Choroid plexus epithelial cell (primary cell): ENCODE measurements at regions not wholly inside any gene's neighbourhood (a gene's known extent, or its start where the extent isn't known, plus 50 kb on each side); places are given as distances from the start of the nearest gene placed in this dataset.

ENCODE experiments used
- DNase-seq: peaks from one replicate; pipeline ENCODE4 v3.0.0-alpha.2; 2010; ENCODE audit warnings: low read depth
- H3K4me3 ChIP-seq: 2 replicates; pipeline ENCODE4 v1.5.1; 2011; ENCODE audit warnings: low read depth, mild to moderate bottlenecking, control low read depth, low read length, moderate library complexity
- TF ChIP-seq, protein P1 (sequence below): conservative IDR thresholded peaks from 2 replicates; pipeline ENCODE4 v1.5.1; 2011; ENCODE audit warnings: low read depth, mild to moderate bottlenecking, control low read depth, inconsistent platforms, low read length, moderate library complexity

DNA sequence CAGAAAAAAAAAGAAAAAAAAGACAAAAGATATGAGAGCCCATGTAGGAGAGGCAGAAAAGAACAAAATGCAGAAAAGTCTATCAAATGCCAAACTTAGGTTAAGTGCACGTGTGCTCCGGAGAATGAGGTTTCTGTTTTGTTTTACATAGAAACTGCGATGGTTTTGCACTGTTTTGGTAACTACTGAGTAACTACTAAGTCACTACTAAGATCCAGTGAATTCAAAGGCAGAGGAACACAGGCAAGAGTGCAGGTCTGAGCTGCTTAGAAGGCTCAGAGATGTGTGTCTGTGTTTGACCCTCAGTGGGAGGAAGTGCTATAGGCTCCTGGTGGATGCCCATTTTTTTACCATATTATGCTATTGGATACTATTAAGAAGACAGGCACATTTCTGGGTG, 299.3 kb downstream of the NDFIP2 start:
- no peak for DNase-seq
- TF ChIP-seq, protein P1, sequence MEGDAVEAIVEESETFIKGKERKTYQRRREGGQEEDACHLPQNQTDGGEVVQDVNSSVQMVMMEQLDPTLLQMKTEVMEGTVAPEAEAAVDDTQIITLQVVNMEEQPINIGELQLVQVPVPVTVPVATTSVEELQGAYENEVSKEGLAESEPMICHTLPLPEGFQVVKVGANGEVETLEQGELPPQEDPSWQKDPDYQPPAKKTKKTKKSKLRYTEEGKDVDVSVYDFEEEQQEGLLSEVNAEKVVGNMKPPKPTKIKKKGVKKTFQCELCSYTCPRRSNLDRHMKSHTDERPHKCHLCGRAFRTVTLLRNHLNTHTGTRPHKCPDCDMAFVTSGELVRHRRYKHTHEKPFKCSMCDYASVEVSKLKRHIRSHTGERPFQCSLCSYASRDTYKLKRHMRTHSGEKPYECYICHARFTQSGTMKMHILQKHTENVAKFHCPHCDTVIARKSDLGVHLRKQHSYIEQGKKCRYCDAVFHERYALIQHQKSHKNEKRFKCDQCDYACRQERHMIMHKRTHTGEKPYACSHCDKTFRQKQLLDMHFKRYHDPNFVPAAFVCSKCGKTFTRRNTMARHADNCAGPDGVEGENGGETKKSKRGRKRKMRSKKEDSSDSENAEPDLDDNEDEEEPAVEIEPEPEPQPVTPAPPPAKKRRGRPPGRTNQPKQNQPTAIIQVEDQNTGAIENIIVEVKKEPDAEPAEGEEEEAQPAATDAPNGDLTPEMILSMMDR: no peak
- H3K4me3 ChIP-seq: no peak overlapping the region

GRCh38 chr13:79779761-79780160, 298.8 kb downstream of the NDFIP2 start:
- TF ChIP-seq, protein P1: no peak
- DNase-seq: peak; percentile 46
- no peak overlapping the region for H3K4me3 ChIP-seq

GRCh38 chr13:79778741-79779460, 297.9 kb downstream of the NDFIP2 start:
- TF ChIP-seq, protein P1: no peak
- no peak for DNase-seq
- no peak overlapping the region for H3K4me3 ChIP-seq

DNA sequence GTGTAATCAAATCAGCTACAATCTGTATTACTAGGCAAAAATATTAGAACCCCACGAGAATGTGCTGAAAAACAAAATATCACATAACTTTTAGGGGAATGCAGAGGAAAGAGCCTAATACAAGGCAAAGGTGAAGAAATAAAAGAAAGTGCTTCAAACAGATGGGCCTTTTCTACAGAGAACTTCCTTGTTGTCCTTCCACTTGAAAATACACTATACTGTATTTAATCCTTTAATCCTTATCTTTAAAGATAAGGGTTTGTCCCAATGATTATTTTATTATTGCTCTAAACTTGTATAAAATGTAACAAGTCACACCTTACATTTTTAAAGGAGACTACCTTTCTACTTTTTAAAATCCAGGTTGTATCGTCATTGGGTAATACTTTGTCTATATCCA, 296.5 kb downstream of the NDFIP2 start:
- H3K4me3 ChIP-seq: no peak overlapping the region
- no peak for DNase-seq
- TF ChIP-seq, protein P1: no peak

DNA sequence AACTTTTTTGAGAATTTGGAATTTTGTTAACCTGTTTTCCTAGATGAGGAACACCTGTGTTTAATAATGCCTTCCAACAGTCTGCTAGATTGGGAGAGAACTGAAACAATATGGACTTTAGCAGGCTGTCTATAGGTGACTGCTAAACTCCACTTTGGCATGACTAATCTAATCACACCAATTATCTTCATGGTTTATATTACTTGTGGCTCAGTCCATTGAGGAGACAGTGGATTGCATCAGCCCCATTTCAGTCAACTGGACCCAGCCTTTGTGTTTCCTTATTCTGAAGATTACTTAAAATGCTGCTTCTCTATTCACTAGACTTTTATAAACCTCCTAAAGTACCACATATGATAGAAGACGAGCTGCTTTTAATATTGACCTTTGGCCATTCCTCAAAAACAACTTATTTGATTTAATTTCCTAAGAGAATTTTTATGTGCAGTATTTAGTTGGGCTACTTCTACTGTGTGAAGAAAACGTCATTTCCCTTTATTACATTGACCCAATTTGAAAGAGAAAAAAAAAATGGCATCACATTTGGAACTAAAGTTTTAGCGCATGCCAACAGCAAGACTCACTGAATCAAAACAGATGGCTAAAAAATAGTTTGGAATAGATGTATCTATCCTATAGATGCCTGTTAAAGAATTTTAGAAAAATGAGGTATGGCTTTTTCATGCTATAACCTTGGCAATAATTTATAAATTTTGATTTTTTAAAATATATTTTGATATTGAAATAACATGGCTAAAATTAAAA, 295.8 kb downstream of the NDFIP2 start:
- no peak overlapping the region for H3K4me3 ChIP-seq
- peak; percentile 26 for DNase-seq
- TF ChIP-seq, protein P1: no peak

GRCh38 chr13:79775830-79776229, 294.9 kb downstream of the NDFIP2 start:
- TF ChIP-seq, protein P1: peak; percentile 82
- H3K4me3 ChIP-seq: no peak overlapping the region
- DNase-seq: peak; percentile 90
